Type B pancreatic cell (in vitro differentiated cells): ENCODE measurements at regions not wholly inside any gene's neighbourhood (a gene's known extent, or its start where the extent isn't known, plus 50 kb on each side); places are given as distances from the start of the nearest gene placed in this dataset.

Experiments
- DNase-seq: peaks from one replicate; pipeline ENCODE4 v3.0.0; 2021; ENCODE audit warnings: mixed read lengths; ENCODE audit not compliant: unreplicated experiment; ENCODE audit errors: extremely low spot score
- H3K27ac Mint-ChIP-seq: 2 replicates; pipeline ENCODE4 v1.8.0; 2021; ENCODE audit warnings: mild to moderate bottlenecking, mixed read lengths
- H3K27me3 Mint-ChIP-seq: 2 replicates; pipeline ENCODE4 v1.8.0; 2021; ENCODE audit warnings: mixed read lengths
- H3K36me3 Mint-ChIP-seq: 2 replicates; pipeline ENCODE4 v1.8.0; 2021; ENCODE audit warnings: mixed read lengths
- H3K4me1 Mint-ChIP-seq: one replicate; pipeline ENCODE4 v1.8.0; 2021; ENCODE audit warnings: mixed read lengths; ENCODE audit not compliant: unreplicated experiment
- H3K4me3 Mint-ChIP-seq: 2 replicates; pipeline ENCODE4 v1.8.0; 2021; ENCODE audit warnings: mild to moderate bottlenecking, mixed read lengths
- H3K9me3 Mint-ChIP-seq: 2 replicates; pipeline ENCODE4 v1.8.0; 2021; ENCODE audit warnings: mixed read lengths
- TF ChIP-seq, protein P1 (sequence below): fragments of 200-600 bp; sonication (generic); conservative IDR thresholded peaks from 2 replicates; pipeline ENCODE4 v1.5.0; 2021; ENCODE audit warnings: antibody characterized with exemption, mild to moderate bottlenecking

GRCh38 chr9:29144476-29144875 lies 1571.2 kb upstream of the C9orf72 start:
- no peaks in the 10 kb centered on the region for H3K27me3 Mint-ChIP-seq
- no peaks in the 10 kb centered on the region for H3K9me3 Mint-ChIP-seq
- H3K4me1 Mint-ChIP-seq, result no peaks in the 10 kb centered on the region
- no peak overlapping the region for H3K4me3 Mint-ChIP-seq
- no peak overlapping the region for H3K27ac Mint-ChIP-seq
- H3K36me3 Mint-ChIP-seq, result no peaks in the 10 kb centered on the region
- TF ChIP-seq, protein P1, sequence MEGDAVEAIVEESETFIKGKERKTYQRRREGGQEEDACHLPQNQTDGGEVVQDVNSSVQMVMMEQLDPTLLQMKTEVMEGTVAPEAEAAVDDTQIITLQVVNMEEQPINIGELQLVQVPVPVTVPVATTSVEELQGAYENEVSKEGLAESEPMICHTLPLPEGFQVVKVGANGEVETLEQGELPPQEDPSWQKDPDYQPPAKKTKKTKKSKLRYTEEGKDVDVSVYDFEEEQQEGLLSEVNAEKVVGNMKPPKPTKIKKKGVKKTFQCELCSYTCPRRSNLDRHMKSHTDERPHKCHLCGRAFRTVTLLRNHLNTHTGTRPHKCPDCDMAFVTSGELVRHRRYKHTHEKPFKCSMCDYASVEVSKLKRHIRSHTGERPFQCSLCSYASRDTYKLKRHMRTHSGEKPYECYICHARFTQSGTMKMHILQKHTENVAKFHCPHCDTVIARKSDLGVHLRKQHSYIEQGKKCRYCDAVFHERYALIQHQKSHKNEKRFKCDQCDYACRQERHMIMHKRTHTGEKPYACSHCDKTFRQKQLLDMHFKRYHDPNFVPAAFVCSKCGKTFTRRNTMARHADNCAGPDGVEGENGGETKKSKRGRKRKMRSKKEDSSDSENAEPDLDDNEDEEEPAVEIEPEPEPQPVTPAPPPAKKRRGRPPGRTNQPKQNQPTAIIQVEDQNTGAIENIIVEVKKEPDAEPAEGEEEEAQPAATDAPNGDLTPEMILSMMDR, result no peak
- DNase-seq, result no peak

- no peak for DNase-seq
- TF ChIP-seq, protein P1, result no peak
- H3K27ac Mint-ChIP-seq, result no peak overlapping the region
- H3K9me3 Mint-ChIP-seq, result no peaks in the 10 kb centered on the region
- no peaks in the 10 kb centered on the region for H3K36me3 Mint-ChIP-seq
- no peaks in the 10 kb centered on the region for H3K27me3 Mint-ChIP-seq
- H3K4me1 Mint-ChIP-seq, result no peaks in the 10 kb centered on the region
- H3K4me3 Mint-ChIP-seq, result no peak overlapping the region
Observed at GRCh38 chr9:29150606-29151005, 1577.3 kb upstream of the C9orf72 start.

DNA sequence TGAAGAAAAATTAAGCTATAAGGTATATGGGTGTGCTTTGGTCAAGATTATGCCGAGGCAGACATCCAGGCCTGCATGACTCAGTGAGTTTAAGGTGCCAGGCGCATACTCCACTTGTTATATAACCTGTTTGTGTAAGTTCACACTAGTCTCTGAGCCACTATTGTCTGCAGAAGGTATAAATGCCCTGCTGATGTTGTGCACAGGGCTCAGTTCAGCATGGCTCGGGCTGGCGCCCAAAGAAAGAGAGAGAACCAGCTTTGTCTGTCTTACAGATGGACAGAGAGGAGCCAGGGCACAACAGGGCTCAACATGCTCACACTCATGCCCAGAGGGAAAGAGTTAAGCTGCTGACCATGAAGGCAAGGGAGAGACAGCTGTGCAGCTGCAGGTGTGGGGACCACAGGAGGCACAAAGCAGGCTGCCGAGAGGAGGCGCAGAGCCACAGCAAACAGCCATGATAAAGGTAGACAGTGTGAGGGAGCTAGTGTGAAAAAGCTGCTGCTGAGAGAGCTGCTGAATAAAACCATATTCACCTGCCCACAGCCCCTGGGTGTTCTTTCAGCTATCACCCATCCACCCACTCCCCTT lies 1587.6 kb upstream of the C9orf72 start:
- DNase-seq, result no peak

DNA sequence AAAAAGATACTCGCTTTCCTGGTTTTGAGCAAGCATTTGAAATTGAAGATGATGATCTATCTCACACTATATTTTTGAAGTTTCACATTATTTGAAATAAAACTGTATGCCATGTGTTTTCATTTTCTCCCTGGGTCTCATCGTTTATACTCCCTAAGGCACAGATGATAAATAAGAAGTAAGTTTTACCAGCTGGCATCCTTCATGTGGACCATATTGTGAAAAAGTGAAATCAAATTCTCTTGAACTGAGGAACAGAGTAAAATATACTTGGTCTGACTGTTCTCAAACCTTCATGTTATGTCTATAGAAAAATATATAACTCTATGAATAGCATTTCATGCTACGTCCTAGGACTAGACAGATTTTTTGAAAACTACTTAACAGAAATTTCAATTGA lies 1600.9 kb upstream of the C9orf72 start:
- no peaks in the 10 kb centered on the region for H3K36me3 Mint-ChIP-seq
- DNase-seq, result no peak
- H3K4me3 Mint-ChIP-seq, result no peak overlapping the region
- no peaks in the 10 kb centered on the region for H3K9me3 Mint-ChIP-seq
- TF ChIP-seq, protein P1, result no peak
- H3K27me3 Mint-ChIP-seq, result no peaks in the 10 kb centered on the region
- H3K27ac Mint-ChIP-seq, result no peak overlapping the region
- no peaks in the 10 kb centered on the region for H3K4me1 Mint-ChIP-seq

More for the DNA sequence above, 1587.6 kb upstream of the C9orf72 start:
- Mint-ChIP-seq H3K4me1 (no peaks in the 10 kb centered on the region), H3K4me3 (no peak overlapping the region), H3K36me3 (no peaks in the 10 kb centered on the region), H3K9me3 (no peaks in the 10 kb centered on the region), H3K27ac (no peak overlapping the region), H3K27me3 (no peaks in the 10 kb centered on the region)
- TF ChIP-seq, protein P1, result no peak

DNA sequence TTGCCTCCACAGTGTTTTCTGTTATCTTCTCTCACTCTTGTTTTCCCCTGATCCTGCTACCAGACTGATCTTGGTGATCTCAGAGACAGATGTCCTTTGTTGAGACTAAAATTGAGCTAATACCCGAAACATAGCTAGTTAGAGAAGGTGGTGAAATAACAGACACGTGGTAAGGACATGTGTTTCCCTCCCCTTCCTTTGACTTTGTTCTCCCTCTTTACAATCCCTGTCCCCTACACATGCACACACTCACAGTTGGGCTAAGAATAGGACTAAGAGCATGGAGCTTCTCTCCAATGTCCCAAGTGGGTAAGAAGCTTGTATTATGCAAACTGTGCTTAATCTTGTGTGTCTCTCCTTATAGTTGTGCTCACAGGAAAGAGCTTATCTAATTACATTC lies 1603.0 kb upstream of the C9orf72 start:
- Mint-ChIP-seq H3K27ac (no peak overlapping the region), H3K9me3 (no peaks in the 10 kb centered on the region), H3K4me3 (no peak overlapping the region), H3K4me1 (no peaks in the 10 kb centered on the region), H3K36me3 (no peaks in the 10 kb centered on the region), H3K27me3 (no peaks in the 10 kb centered on the region)
- no peak for DNase-seq
- TF ChIP-seq, protein P1, result no peak

DNA sequence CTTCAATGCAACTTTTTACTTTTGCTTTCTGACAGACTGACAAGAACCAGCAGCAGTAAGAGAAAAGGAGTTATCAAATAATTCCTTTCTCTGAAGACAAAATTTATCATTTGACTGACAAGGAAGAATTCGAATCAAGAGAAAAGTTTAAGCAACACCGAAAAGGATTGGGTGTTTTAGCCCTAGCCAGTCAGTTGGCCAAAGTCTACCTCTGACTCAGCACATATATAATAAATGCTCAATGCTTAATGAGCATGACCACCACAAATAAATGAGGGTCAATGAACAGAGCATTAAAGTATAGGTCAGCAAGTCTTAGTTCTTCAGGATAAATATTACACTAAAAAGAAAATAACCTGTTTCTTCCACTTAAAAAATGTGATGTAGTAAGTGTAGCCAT lies 1603.5 kb upstream of the C9orf72 start:
- Mint-ChIP-seq H3K4me1 (no peaks in the 10 kb centered on the region), H3K36me3 (no peaks in the 10 kb centered on the region), H3K9me3 (no peaks in the 10 kb centered on the region), H3K4me3 (no peak overlapping the region), H3K27me3 (no peaks in the 10 kb centered on the region), H3K27ac (no peak overlapping the region)
- TF ChIP-seq, protein P1, result no peak
- DNase-seq, result no peak
